ENCODE measurements at regions not wholly inside any gene's neighbourhood (a gene's known extent, or its start where the extent isn't known, plus 50 kb on each side); places are given as distances from the start of the nearest gene placed in this dataset.

DNA sequence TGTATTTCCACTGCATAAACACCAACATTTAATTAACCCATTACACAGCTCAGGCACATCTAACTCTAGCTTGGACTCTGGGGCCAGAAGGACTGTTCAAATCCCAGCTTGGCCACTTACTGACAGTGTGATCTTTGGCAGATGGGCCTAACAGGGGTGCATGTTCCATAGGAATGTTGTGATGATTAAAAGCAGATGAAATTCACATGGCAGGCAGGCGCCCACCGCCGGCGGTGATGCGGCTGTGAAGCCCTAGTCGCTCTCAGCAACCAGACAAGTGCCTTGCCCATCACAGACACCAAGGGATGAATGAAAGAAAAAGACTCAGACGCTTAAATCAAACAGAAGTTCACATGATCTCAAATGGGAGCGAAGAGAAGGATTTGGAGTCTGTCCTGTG lies 84.6 kb upstream of the WSB1 start:
- TF ChIP-seq, protein P1, sequence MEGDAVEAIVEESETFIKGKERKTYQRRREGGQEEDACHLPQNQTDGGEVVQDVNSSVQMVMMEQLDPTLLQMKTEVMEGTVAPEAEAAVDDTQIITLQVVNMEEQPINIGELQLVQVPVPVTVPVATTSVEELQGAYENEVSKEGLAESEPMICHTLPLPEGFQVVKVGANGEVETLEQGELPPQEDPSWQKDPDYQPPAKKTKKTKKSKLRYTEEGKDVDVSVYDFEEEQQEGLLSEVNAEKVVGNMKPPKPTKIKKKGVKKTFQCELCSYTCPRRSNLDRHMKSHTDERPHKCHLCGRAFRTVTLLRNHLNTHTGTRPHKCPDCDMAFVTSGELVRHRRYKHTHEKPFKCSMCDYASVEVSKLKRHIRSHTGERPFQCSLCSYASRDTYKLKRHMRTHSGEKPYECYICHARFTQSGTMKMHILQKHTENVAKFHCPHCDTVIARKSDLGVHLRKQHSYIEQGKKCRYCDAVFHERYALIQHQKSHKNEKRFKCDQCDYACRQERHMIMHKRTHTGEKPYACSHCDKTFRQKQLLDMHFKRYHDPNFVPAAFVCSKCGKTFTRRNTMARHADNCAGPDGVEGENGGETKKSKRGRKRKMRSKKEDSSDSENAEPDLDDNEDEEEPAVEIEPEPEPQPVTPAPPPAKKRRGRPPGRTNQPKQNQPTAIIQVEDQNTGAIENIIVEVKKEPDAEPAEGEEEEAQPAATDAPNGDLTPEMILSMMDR (IDR thresholded peaks at IDR 0.05; ENCODE audit: poor library complexity, severe bottlenecking): no peak
- no peak for TF ChIP-seq TAF1 (IDR thresholded peaks at IDR 0.05; ENCODE audit: low read depth)
- no peak for TF ChIP-seq EP300 (conservative IDR thresholded peaks at IDR 0.05; ENCODE audit: poor library complexity, severe bottlenecking)
- no peak for TF ChIP-seq EZH2 (IDR thresholded peaks at IDR 0.05; ENCODE audit: borderline replicate concordance, insufficient read depth, low read length, poor library complexity, severe bottlenecking)

Measured in neural cell (in vitro differentiated cells).